HL-60 (cell line): ENCODE measurements at regions not wholly inside any gene's neighbourhood (a gene's known extent, or its start where the extent isn't known, plus 50 kb on each side); places are given as distances from the start of the nearest gene placed in this dataset.

Experiments
- CTCF ChIP-seq: IDR thresholded peaks from one replicate; pipeline ENCODE4 v1.5.1; 2011; ENCODE audit warnings: low read length, control low read depth, inconsistent platforms; ENCODE audit not compliant: insufficient read depth
- GABPA ChIP-seq: IDR thresholded peaks from 2 replicates; pipeline ENCODE4 v1.6.1; 2012; ENCODE audit warnings: low read depth
- POLR2AphosphoS5 ChIP-seq: IDR thresholded peaks from 2 replicates; pipeline ENCODE4 v1.6.1; 2012; ENCODE audit warnings: low read depth
- REST ChIP-seq: IDR thresholded peaks from 2 replicates; pipeline ENCODE4 v1.6.1; 2012; ENCODE audit warnings: low read depth; ENCODE audit not compliant: insufficient replicate concordance
- SPI1 ChIP-seq: IDR thresholded peaks from 2 replicates; pipeline ENCODE4 v1.6.1; 2012; ENCODE audit warnings: low read depth, mild to moderate bottlenecking, borderline replicate concordance

GRCh38 chr2:82089518-82089917 lies 1785.0 kb upstream of the LRRTM1 start:
- no peak for TF ChIP-seq REST
- TF ChIP-seq CTCF, result no peak
- no peak for TF ChIP-seq POLR2AphosphoS5
- TF ChIP-seq SPI1, result no peak
- no peak for TF ChIP-seq GABPA
